Liver (tissue), 3 donors: ENCODE measurements at regions not wholly inside any gene's neighbourhood (a gene's known extent, or its start where the extent isn't known, plus 50 kb on each side); places are given as distances from the start of the nearest gene placed in this dataset.

ENCODE experiments used
- ATF3 ChIP-seq: IDR thresholded peaks from 2 replicates; pipeline ENCODE4 v1.6.1; 2016; ENCODE audit warnings: antibody characterized with exemption
- CTCF ChIP-seq: fragments of 150-350 bp; IDR thresholded peaks from 2 replicates; pipeline ENCODE4 v1.5.1; 2017; ENCODE audit warnings: improper control_type of control experiment, low read depth, low read length; ENCODE audit not compliant: missing input control
- FOXA1 ChIP-seq: IDR thresholded peaks from 2 replicates; pipeline ENCODE4 v1.6.1; 2016; ENCODE audit warnings: antibody characterized with exemption
- HNF4G ChIP-seq: IDR thresholded peaks from 2 replicates; pipeline ENCODE4 v1.6.1; 2016; ENCODE audit warnings: antibody characterized with exemption
- JUND ChIP-seq, 2 donors: IDR thresholded peaks; 2 replicates each; pipeline ENCODE4 v1.6.1; 2016; ENCODE audit warnings: antibody characterized with exemption in 2 of 2
- MAX ChIP-seq: IDR thresholded peaks from 2 replicates; pipeline ENCODE4 v1.6.1; 2016; ENCODE audit warnings: antibody characterized with exemption
- REST ChIP-seq: IDR thresholded peaks from 2 replicates; pipeline ENCODE4 v1.6.1; 2016; ENCODE audit warnings: antibody characterized with exemption, mild to moderate bottlenecking
- RXRA ChIP-seq, 2 donors: IDR thresholded peaks; 2 replicates each; pipeline ENCODE4 v1.6.1; 2017 to 2018; ENCODE audit warnings: antibody characterized with exemption in 2 of 2, mild to moderate bottlenecking in 1 of 2
- SP1 ChIP-seq: IDR thresholded peaks from 2 replicates; pipeline ENCODE4 v1.6.1; 2018; ENCODE audit warnings: antibody characterized with exemption, mild to moderate bottlenecking
- TAF1 ChIP-seq: conservative IDR thresholded peaks from 2 replicates; pipeline ENCODE4 v1.6.1; 2016; ENCODE audit warnings: antibody characterized with exemption, mild to moderate bottlenecking
- YY1 ChIP-seq: IDR thresholded peaks from 2 replicates; pipeline ENCODE4 v1.6.1; 2016; ENCODE audit warnings: antibody characterized with exemption, mild to moderate bottlenecking
- donor health status: healthy.
- donor health status: healthy.

- TF ChIP-seq CTCF (no peak), REST (no peak), RXRA (IDR thresholded peaks at IDR 0.05) (no peak), ATF3 (no peak), MAX (no peak), FOXA1 (no peak), TAF1 (no peak), SP1 (no peak), YY1 (no peak), HNF4G (no peak), JUND (IDR thresholded peaks at IDR 0.05) (no peak)
Measured at GRCh38 chr7:56375173-56375572, 259.0 kb upstream of the NUPR2 start.
